Panc1 (cell line): ENCODE measurements at regions not wholly inside any gene's neighbourhood (a gene's known extent, or its start where the extent isn't known, plus 50 kb on each side); places are given as distances from the start of the nearest gene placed in this dataset.

Experiments
- ATAC-seq: fragments of 200-7000 bp; cut with Tn5 transposase; 2 replicates; pipeline ENCODE4 v1.9.1; 2020; ENCODE audit warnings: mild to moderate bottlenecking, moderate library complexity
- BruUV-seq: library from RNA; stranded (reverse); fragments of 400-500 nt; replicated peaks from 2 replicates; lab custom pipeline; 2021; lab: Mats Ljungman, UMichigan
- CTCF ChIA-PET: fragments of 300-600 bp; sonication (Branson Sonifier 250); formaldehyde crosslinking; loops from one replicate; lab custom pipeline; 2022; ENCODE audit warnings: antibody characterized with exemption; lab: Charles Lee
- POLR2A ChIA-PET: fragments of 300-600 bp; sonication (Branson Sonifier 250); formaldehyde crosslinking; loops from one replicate; lab custom pipeline; 2022; ENCODE audit warnings: antibody characterized with exemption; lab: Charles Lee
- DNase-seq: peaks from one replicate; pipeline ENCODE4 v3.0.0-alpha.2; 2010; ENCODE audit warnings: low read depth, low spot score
- H3K27ac ChIP-seq: 2 replicates; pipeline ENCODE4 v1.5.1; 2011; ENCODE audit warnings: mild to moderate bottlenecking, low read length, inconsistent platforms
- H3K27me3 ChIP-seq: fragments of 200-500 bp; sonication (Bioruptor generic); 2 replicates; pipeline ENCODE4 v1.6.0; 2014; ENCODE audit warnings: low read length, inconsistent platforms; ENCODE audit not compliant: control insufficient read depth, insufficient read depth
- H3K36me3 ChIP-seq: fragments of 200-500 bp; sonication (Bioruptor generic); 2 replicates; pipeline ENCODE4 v1.5.1; 2014; ENCODE audit warnings: inconsistent platforms, mild to moderate bottlenecking, low read length, moderate library complexity; ENCODE audit not compliant: control insufficient read depth, insufficient read depth
- H3K4me1 ChIP-seq: 2 replicates; pipeline ENCODE4 v1.5.1; 2011; ENCODE audit warnings: inconsistent platforms, mild to moderate bottlenecking, low read length, moderate library complexity; ENCODE audit not compliant: control insufficient read depth, insufficient read depth
- H3K4me3 ChIP-seq, 2 experiments: 2 replicates each; pipeline ENCODE4 v1.5.1; 2011 to 2012; ENCODE audit warnings: low read depth in 2 of 2, low read length in 2 of 2, mild to moderate bottlenecking in 2 of 2, inconsistent platforms in 1 of 2, moderate library complexity in 1 of 2
- H3K9me3 ChIP-seq: fragments of 200-500 bp; sonication (Bioruptor generic); 2 replicates; pipeline ENCODE4 v1.5.1; 2014; ENCODE audit warnings: low read depth, mild to moderate bottlenecking, inconsistent platforms, low read length, moderate library complexity; ENCODE audit not compliant: control insufficient read depth, insufficient read depth
- CTCF ChIP-seq: fragments of 450-650 bp; IDR thresholded peaks from 2 replicates; pipeline ENCODE4 v1.5.1; 2017; ENCODE audit warnings: mild to moderate bottlenecking
- POLR2AphosphoS5 ChIP-seq: IDR thresholded peaks from 2 replicates; pipeline ENCODE4 v1.6.1; 2012; ENCODE audit warnings: mild to moderate bottlenecking, low read depth, low read length, moderate library complexity
- SIN3A ChIP-seq: IDR thresholded peaks from 2 replicates; pipeline ENCODE4 v1.6.1; 2012; ENCODE audit warnings: low read depth, mild to moderate bottlenecking, low read length, moderate library complexity, borderline replicate concordance; ENCODE audit not compliant: insufficient read depth
- TCF7L2 ChIP-seq: IDR thresholded peaks from 2 replicates; pipeline ENCODE4 v1.6.1; 2011; ENCODE audit warnings: mild to moderate bottlenecking, low read depth, low read length, inconsistent platforms
- in situ Hi-C: cut with HindIII; loops from 2 replicates; pipeline ENCODE4 v1.10.0; 2016; ENCODE audit warnings: low sequenced_read_pairs, low pct_unique_long_range_greater_than_20kb
- intact Hi-C: fragments of 100-400 bp; cut with micrococcal nuclease; formaldehyde crosslinking; loops from one replicate; pipeline ENCODE4 v1.10.0; 2022; ENCODE audit not compliant: unreplicated experiment
- TF ChIP-seq, protein P1 (sequence below), 2 experiments: IDR thresholded peaks; 2 replicates each; pipeline ENCODE4 v1.6.1; 2011 to 2012; ENCODE audit warnings: low read depth in 2 of 2, control low read depth in 1 of 2, low read length in 1 of 2, mild to moderate bottlenecking in 1 of 2, moderate library complexity in 1 of 2; ENCODE audit not compliant: insufficient read depth in 1 of 2

GRCh38 chr18:38241736-38242135 is 676.1 kb upstream of the CELF4 start:
- Histone ChIP-seq H3K27me3 (no peaks in the 10 kb centered on the region), H3K9me3 (no peaks in the 10 kb centered on the region), H3K4me1 (no peaks in the 10 kb centered on the region), H3K36me3 (no peaks in the 10 kb centered on the region), H3K4me3 (no peak overlapping the region), H3K27ac (no peak overlapping the region)
- in situ Hi-C loops = no loop called here
- TF ChIP-seq, protein P1, sequence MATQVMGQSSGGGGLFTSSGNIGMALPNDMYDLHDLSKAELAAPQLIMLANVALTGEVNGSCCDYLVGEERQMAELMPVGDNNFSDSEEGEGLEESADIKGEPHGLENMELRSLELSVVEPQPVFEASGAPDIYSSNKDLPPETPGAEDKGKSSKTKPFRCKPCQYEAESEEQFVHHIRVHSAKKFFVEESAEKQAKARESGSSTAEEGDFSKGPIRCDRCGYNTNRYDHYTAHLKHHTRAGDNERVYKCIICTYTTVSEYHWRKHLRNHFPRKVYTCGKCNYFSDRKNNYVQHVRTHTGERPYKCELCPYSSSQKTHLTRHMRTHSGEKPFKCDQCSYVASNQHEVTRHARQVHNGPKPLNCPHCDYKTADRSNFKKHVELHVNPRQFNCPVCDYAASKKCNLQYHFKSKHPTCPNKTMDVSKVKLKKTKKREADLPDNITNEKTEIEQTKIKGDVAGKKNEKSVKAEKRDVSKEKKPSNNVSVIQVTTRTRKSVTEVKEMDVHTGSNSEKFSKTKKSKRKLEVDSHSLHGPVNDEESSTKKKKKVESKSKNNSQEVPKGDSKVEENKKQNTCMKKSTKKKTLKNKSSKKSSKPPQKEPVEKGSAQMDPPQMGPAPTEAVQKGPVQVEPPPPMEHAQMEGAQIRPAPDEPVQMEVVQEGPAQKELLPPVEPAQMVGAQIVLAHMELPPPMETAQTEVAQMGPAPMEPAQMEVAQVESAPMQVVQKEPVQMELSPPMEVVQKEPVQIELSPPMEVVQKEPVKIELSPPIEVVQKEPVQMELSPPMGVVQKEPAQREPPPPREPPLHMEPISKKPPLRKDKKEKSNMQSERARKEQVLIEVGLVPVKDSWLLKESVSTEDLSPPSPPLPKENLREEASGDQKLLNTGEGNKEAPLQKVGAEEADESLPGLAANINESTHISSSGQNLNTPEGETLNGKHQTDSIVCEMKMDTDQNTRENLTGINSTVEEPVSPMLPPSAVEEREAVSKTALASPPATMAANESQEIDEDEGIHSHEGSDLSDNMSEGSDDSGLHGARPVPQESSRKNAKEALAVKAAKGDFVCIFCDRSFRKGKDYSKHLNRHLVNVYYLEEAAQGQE (IDR thresholded peaks at IDR 0.05; ENCODE audit: insufficient read depth in 1 of 2, low read depth in 2 of 2, low read length in 1 of 2) = no peak
- no peak for TF ChIP-seq SIN3A
- no peak for TF ChIP-seq POLR2AphosphoS5
- no peak for TF ChIP-seq CTCF
- no peak for TF ChIP-seq TCF7L2
- ATAC-seq = no peak
- DNase-seq = no peak
- intact Hi-C loops = no loop called here
- CTCF ChIA-PET = no interaction called here
- POLR2A ChIA-PET = no interaction called here
- no TSS peak for BruUV-seq

GRCh38 chr18:38241216-38241615 is 675.6 kb upstream of the CELF4 start:
- H3K9me3 ChIP-seq = no peaks in the 10 kb centered on the region
- DNase-seq (no peak), ATAC-seq (no peak)
- ChIA-PET CTCF (no interaction called here), POLR2A (no interaction called here)
- no peak for TF ChIP-seq POLR2AphosphoS5
- no peak for TF ChIP-seq TCF7L2
- TF ChIP-seq, protein P1 (IDR thresholded peaks at IDR 0.05; ENCODE audit: insufficient read depth in 1 of 2, low read depth in 2 of 2, low read length in 1 of 2) = no peak
- no peak for TF ChIP-seq SIN3A
- no peak for TF ChIP-seq CTCF
- intact Hi-C loops = no loop called here
- H3K27me3 ChIP-seq = no peaks in the 10 kb centered on the region
- in situ Hi-C loops = no loop called here
- H3K27ac ChIP-seq = no peak overlapping the region
- H3K36me3 ChIP-seq = no peaks in the 10 kb centered on the region
- H3K4me3 ChIP-seq = no peak overlapping the region
- no TSS peak for BruUV-seq
- H3K4me1 ChIP-seq = no peaks in the 10 kb centered on the region
